ENCODE measurements at regions not wholly inside any gene's neighbourhood (a gene's known extent, or its start where the extent isn't known, plus 50 kb on each side); places are given as distances from the start of the nearest gene placed in this dataset.

- Histone ChIP-seq H3K4me2 (ENCODE audit: low read length) (no peak overlapping the region), H3K9ac (ENCODE audit: low read length) (no peak overlapping the region), H3K27ac (ENCODE audit: low read length) (no peak overlapping the region), H4K20me1 (ENCODE audit: insufficient read depth, low read length) (no peaks in the 10 kb centered on the region), H3K4me1 (ENCODE audit: low read length) (no peaks in the 10 kb centered on the region), H2AFZ (ENCODE audit: low read depth, low read length) (no peak overlapping the region), H3K36me3 (replicated peaks; ENCODE audit: low read depth, low read length) (no peaks in the 10 kb centered on the region), H3K27me3 (ENCODE audit: low read depth, low read length) (peaks cover 26% of the 10 kb centered on the region), H3K9me3 (ENCODE audit: insufficient read depth, low read length) (no peaks in the 10 kb centered on the region), H3K79me2 (ENCODE audit: low read length) (no peaks in the 10 kb centered on the region), H3K4me3 (ENCODE audit: low read length) (no peak overlapping the region)
- TF ChIP-seq EZH2phosphoT487 (IDR thresholded peaks at IDR 0.05; ENCODE audit: low read depth) (no peak), CTCF (IDR thresholded peaks at IDR 0.05; ENCODE audit: low read depth, low read length) (no peak)
Observed at GRCh38 chr2:15863089-15863488, 77.3 kb upstream of the MYCN start.

GRCh38 chr2:15863494-15864175 is 76.7 kb upstream of the MYCN start:
- H3K9ac ChIP-seq (ENCODE audit: low read length), result no peak overlapping the region
- H3K4me3 ChIP-seq (ENCODE audit: low read length), result no peak overlapping the region
- TF ChIP-seq CTCF (IDR thresholded peaks at IDR 0.05; ENCODE audit: low read depth, low read length) (no peak), EZH2phosphoT487 (IDR thresholded peaks at IDR 0.05; ENCODE audit: low read depth) (no peak)
- no peaks in the 10 kb centered on the region for H4K20me1 ChIP-seq (ENCODE audit: insufficient read depth, low read length)
- H3K27ac ChIP-seq (ENCODE audit: low read length), result no peak overlapping the region
- peaks cover 21% of the 10 kb centered on the region; the same call in 1 of the 2 replicates for H3K27me3 ChIP-seq (ENCODE audit: low read depth, low read length)
- no peak overlapping the region for H3K4me2 ChIP-seq (ENCODE audit: low read length)
- H3K4me1 ChIP-seq (ENCODE audit: low read length), result no peaks in the 10 kb centered on the region
- no peaks in the 10 kb centered on the region for H3K36me3 ChIP-seq (replicated peaks; ENCODE audit: low read depth, low read length)
- H2AFZ ChIP-seq (ENCODE audit: low read depth, low read length), result no peak overlapping the region
- no peaks in the 10 kb centered on the region for H3K79me2 ChIP-seq (ENCODE audit: low read length)
- H3K9me3 ChIP-seq (ENCODE audit: insufficient read depth, low read length), result no peaks in the 10 kb centered on the region

GRCh38 chr2:15864176-15864769 is 76.1 kb upstream of the MYCN start:
- H2AFZ ChIP-seq (ENCODE audit: low read depth, low read length), result no peak overlapping the region
- H3K9ac ChIP-seq (ENCODE audit: low read length), result no peak overlapping the region
- H3K4me1 ChIP-seq (ENCODE audit: low read length), result no peaks in the 10 kb centered on the region
- no peaks in the 10 kb centered on the region for H3K9me3 ChIP-seq (ENCODE audit: insufficient read depth, low read length)
- TF ChIP-seq CTCF (IDR thresholded peaks at IDR 0.05; ENCODE audit: low read depth, low read length), result no peak
- no peak for TF ChIP-seq EZH2phosphoT487 (IDR thresholded peaks at IDR 0.05; ENCODE audit: low read depth)
- H3K4me2 ChIP-seq (ENCODE audit: low read length), result no peak overlapping the region
- H3K36me3 ChIP-seq (replicated peaks; ENCODE audit: low read depth, low read length), result no peaks in the 10 kb centered on the region
- H4K20me1 ChIP-seq (ENCODE audit: insufficient read depth, low read length), result no peaks in the 10 kb centered on the region
- peaks cover 16% of the 10 kb centered on the region; the same call in 1 of the 2 replicates for H3K27me3 ChIP-seq (ENCODE audit: low read depth, low read length)
- H3K79me2 ChIP-seq (ENCODE audit: low read length), result no peaks in the 10 kb centered on the region
- H3K4me3 ChIP-seq (ENCODE audit: low read length), result no peak overlapping the region
- H3K27ac ChIP-seq (ENCODE audit: low read length), result no peak overlapping the region

GRCh38 chr2:15865923-15866322 is 74.4 kb upstream of the MYCN start:
- Histone ChIP-seq H3K27me3 (ENCODE audit: low read depth, low read length) (peaks cover 12% of the 10 kb centered on the region; the same call in 1 of the 2 replicates), H2AFZ (ENCODE audit: low read depth, low read length) (no peak overlapping the region)
- TF ChIP-seq CTCF (IDR thresholded peaks at IDR 0.05; ENCODE audit: low read depth, low read length) (no peak), EZH2phosphoT487 (IDR thresholded peaks at IDR 0.05; ENCODE audit: low read depth) (no peak)

More at GRCh38 chr2:15865923-15866322, 74.4 kb upstream of the MYCN start:
- H3K36me3 ChIP-seq (replicated peaks; ENCODE audit: low read depth, low read length), result no peaks in the 10 kb centered on the region
- H3K4me1 ChIP-seq (ENCODE audit: low read length), result no peaks in the 10 kb centered on the region
- H3K9ac ChIP-seq (ENCODE audit: low read length), result no peak overlapping the region
- no peak overlapping the region for H3K27ac ChIP-seq (ENCODE audit: low read length)
- no peak overlapping the region for H3K4me2 ChIP-seq (ENCODE audit: low read length)
- H4K20me1 ChIP-seq (ENCODE audit: insufficient read depth, low read length), result no peaks in the 10 kb centered on the region
- no peak overlapping the region for H3K4me3 ChIP-seq (ENCODE audit: low read length)
- H3K9me3 ChIP-seq (ENCODE audit: insufficient read depth, low read length), result no peaks in the 10 kb centered on the region
- no peaks in the 10 kb centered on the region for H3K79me2 ChIP-seq (ENCODE audit: low read length)

Measured in OCI-LY3 (cell line).